IMR-90 (cell line): ENCODE measurements at regions not wholly inside any gene's neighbourhood (a gene's known extent, or its start where the extent isn't known, plus 50 kb on each side); places are given as distances from the start of the nearest gene placed in this dataset.

Source experiments
- ATAC-seq: fragments of 200-7000 bp; cut with Tn5 transposase; 2 replicates; pipeline ENCODE4 v1.9.1; 2020; ENCODE audit warnings: low read depth, mild to moderate bottlenecking, moderate library complexity
- BruUV-seq: library from RNA; stranded (reverse); fragments of 400-500 nt; replicated peaks from 2 replicates; lab custom pipeline; 2021; lab: Mats Ljungman, UMichigan
- CTCF ChIA-PET: fragments of 300-600 bp; formaldehyde crosslinking; extraction: SDS; loops from one replicate; lab custom pipeline; 2021; ENCODE audit warnings: antibody characterized with exemption; lab: Yijun Ruan, JAX
- POLR2A ChIA-PET: fragments of 300-600 bp; sonication (Branson Sonifier 250); formaldehyde crosslinking; loops from one replicate; lab custom pipeline; 2022; ENCODE audit warnings: antibody characterized with exemption; ENCODE audit not compliant: unreplicated experiment; lab: Charles Lee
- DNase-seq: peaks from one replicate; pipeline ENCODE4 v3.0.0; 2013
- H2AFZ ChIP-seq: replicated peaks from 2 replicates; pipeline ENCODE3; 2013; ENCODE audit warnings: low read length, mild to moderate bottlenecking; ENCODE audit not compliant: poor library complexity
- H2AK5ac ChIP-seq: 2 replicates; pipeline ENCODE4 v1.6.1; 2013; ENCODE audit warnings: low read depth, low read length, inconsistent platforms
- H2AK9ac ChIP-seq: replicated peaks from 2 replicates; pipeline ENCODE3; 2013; ENCODE audit warnings: mild to moderate bottlenecking, low read depth, low read length, moderate library complexity; ENCODE audit not compliant: poor library complexity
- H2BK120ac ChIP-seq: 2 replicates; pipeline ENCODE4 v1.6.1; 2013; ENCODE audit warnings: low read depth, low read length, inconsistent platforms
- H2BK15ac ChIP-seq: 3 replicates; pipeline ENCODE4 v1.6.1; 2013; ENCODE audit warnings: low read depth, low read length, inconsistent platforms
- H2BK20ac ChIP-seq: 2 replicates; pipeline ENCODE4 v1.6.1; 2013; ENCODE audit warnings: low read depth, mild to moderate bottlenecking, inconsistent platforms, low read length, moderate library complexity
- H2BK5ac ChIP-seq: 2 replicates; pipeline ENCODE4 v1.6.1; 2013; ENCODE audit warnings: mild to moderate bottlenecking, low read depth, low read length, inconsistent platforms; ENCODE audit not compliant: poor library complexity, severe bottlenecking
- H3K14ac ChIP-seq: replicated peaks from 2 replicates; pipeline ENCODE4 v1.6.1; 2013; ENCODE audit warnings: low read depth, low read length, inconsistent platforms
- H3K18ac ChIP-seq: 2 replicates; pipeline ENCODE4 v1.6.1; 2013; ENCODE audit warnings: low read depth, low read length, control low read depth
- H3K23ac ChIP-seq: 2 replicates; pipeline ENCODE4 v1.6.1; 2013; ENCODE audit warnings: low read depth, low read length, inconsistent platforms
- H3K27ac ChIP-seq: 2 replicates; pipeline ENCODE4 v1.5.1; 2013; ENCODE audit warnings: mild to moderate bottlenecking, control low read depth, low read length; ENCODE audit not compliant: insufficient read depth
- H3K27me3 ChIP-seq: 2 replicates; pipeline ENCODE4 v1.6.1; 2013; ENCODE audit warnings: low read length; ENCODE audit not compliant: control insufficient read depth, insufficient read depth
- H3K36me3 ChIP-seq: 2 replicates; pipeline ENCODE4 v1.6.1; 2013; ENCODE audit warnings: low read length, mixed read lengths; ENCODE audit not compliant: control insufficient read depth, insufficient read depth
- H3K4ac ChIP-seq: 2 replicates; pipeline ENCODE4 v1.6.1; 2013; ENCODE audit warnings: low read depth, low read length, inconsistent platforms
- H3K4me1 ChIP-seq: 2 replicates; pipeline ENCODE4 v1.6.1; 2013; ENCODE audit warnings: low read length, mixed read lengths; ENCODE audit not compliant: control insufficient read depth, insufficient read depth
- H3K4me2 ChIP-seq: 2 replicates; pipeline ENCODE4 v1.6.1; 2013; ENCODE audit warnings: low read depth, mild to moderate bottlenecking, control low read depth, low read length, moderate library complexity
- H3K4me3 ChIP-seq: 2 replicates; pipeline ENCODE4 v1.5.1; 2013; ENCODE audit warnings: low read depth, mild to moderate bottlenecking, control low read depth, low read length, moderate library complexity; ENCODE audit not compliant: insufficient read depth
- H3K56ac ChIP-seq: 2 replicates; pipeline ENCODE4 v1.6.1; 2013; ENCODE audit warnings: low read length, inconsistent platforms; ENCODE audit not compliant: insufficient read depth; ENCODE audit errors: extremely low read depth
- H3K79me1 ChIP-seq, 2 experiments: 2 replicates each; pipeline ENCODE4 v1.6.1; 2013; ENCODE audit warnings: low read length in 2 of 2, inconsistent platforms in 1 of 2, low read depth in 1 of 2
- H3K9ac ChIP-seq: 2 replicates; pipeline ENCODE4 v1.6.1; 2013; ENCODE audit warnings: low read depth, low read length, control low read depth
- H3K9me1 ChIP-seq: 2 replicates; pipeline ENCODE4 v1.6.1; 2013; ENCODE audit warnings: low read length, inconsistent platforms; ENCODE audit not compliant: insufficient read depth
- H3K9me3 ChIP-seq: 2 replicates; pipeline ENCODE4 v1.6.1; 2013; ENCODE audit warnings: low read length; ENCODE audit not compliant: control insufficient read depth, insufficient read depth
- H4K20me1 ChIP-seq: 2 replicates; pipeline ENCODE4 v1.6.1; 2013; ENCODE audit warnings: low read length, inconsistent platforms; ENCODE audit not compliant: insufficient read depth
- H4K5ac ChIP-seq: 2 replicates; pipeline ENCODE4 v1.6.1; 2013; ENCODE audit warnings: mild to moderate bottlenecking, low read depth, low read length, control low read depth
- H4K8ac ChIP-seq, 2 experiments: 2 replicates each; pipeline ENCODE4 v1.6.1; 2013; ENCODE audit warnings: low read depth in 2 of 2, low read length in 2 of 2, control low read depth in 1 of 2, inconsistent platforms in 1 of 2
- H4K91ac ChIP-seq: 2 replicates; pipeline ENCODE4 v1.6.1; 2013; ENCODE audit warnings: low read depth, low read length, inconsistent platforms; ENCODE audit not compliant: insufficient read depth
- BHLHE40 ChIP-seq: fragments of 150-350 bp; IDR thresholded peaks from 2 replicates; pipeline ENCODE4 v1.6.1; 2016; ENCODE audit warnings: mild to moderate bottlenecking, low read depth, low read length
- WGBS, 2 experiments: methylation state at CpG; one replicate each; pipeline versions ENCODE4 v1.1.5 to v1.1.7; 2013; ENCODE audit warnings: missing lambda C conversion rate in 2 of 2; ENCODE audit not compliant: insufficient read length in 1 of 2; ENCODE audit errors: extremely low coverage in 2 of 2; 5-methylcytosine and 5-hydroxymethylcytosine counted together
- dilution Hi-C: fragments of 300-500 bp; cut with HindIII; formaldehyde crosslinking; loops from one replicate; pipeline ENCODE4 v1.14.3; 2018; ENCODE audit warnings: low sequenced_read_pairs; ENCODE audit not compliant: unreplicated experiment
- in situ Hi-C: fragments of 300-500 bp; cut with MboI; formaldehyde crosslinking; loops from 3 replicates; pipeline ENCODE4 v1.14.3; 2019; ENCODE audit warnings: low sequenced_read_pairs, inconsistent platforms, mixed read lengths
- intact Hi-C: fragments of 100-400 bp; cut with micrococcal nuclease; formaldehyde crosslinking; loops from 2 replicates; pipeline ENCODE4 v1.10.0; 2022

GRCh38 chr3:109715707-109716106 lies 378.4 kb upstream of the DPPA4 start:
- ChIA-PET CTCF (no interaction called here), POLR2A (no interaction called here)
- no CpG with 5 or more reads among the region's 3 CpGs for WGBS, 2 experiments
- H3K9me3 ChIP-seq, result no peaks in the 10 kb centered on the region
- no peak for TF ChIP-seq BHLHE40
- no peak overlapping the region for H2AK5ac ChIP-seq
- H3K4me2 ChIP-seq, result no peak overlapping the region
- H3K27me3 ChIP-seq, result peaks cover 2% of the 10 kb centered on the region
- no peaks in the 10 kb centered on the region for H3K4me1 ChIP-seq
- no peak overlapping the region for H2AFZ ChIP-seq
- intact Hi-C loops, result no loop called here
- BruUV-seq, result no TSS peak
- no peaks in the 10 kb centered on the region for H3K36me3 ChIP-seq
- H3K27ac ChIP-seq, result no peak overlapping the region
- H3K9ac ChIP-seq, result no peak overlapping the region
- no peaks in the 10 kb centered on the region for H4K20me1 ChIP-seq
- no peak overlapping the region for H4K91ac ChIP-seq
- no peaks in the 10 kb centered on the region for H3K9me1 ChIP-seq
- H2BK20ac ChIP-seq, result no peak overlapping the region
- H3K18ac ChIP-seq, result no peak overlapping the region
- H2BK5ac ChIP-seq, result no peak overlapping the region
- no peaks in the 10 kb centered on the region for H3K79me1 ChIP-seq
- H3K4me3 ChIP-seq, result no peak overlapping the region
- no peak overlapping the region for H4K5ac ChIP-seq
- dilution Hi-C loops, result no loop called here
- H3K14ac ChIP-seq, result no peak overlapping the region
- no peak overlapping the region for H2AK9ac ChIP-seq
- in situ Hi-C loops, result no loop called here
- no peak overlapping the region for H4K8ac ChIP-seq
- H3K56ac ChIP-seq, result no peak overlapping the region
- H2BK120ac ChIP-seq, result no peak overlapping the region
- no peak for ATAC-seq
- no peak overlapping the region for H3K23ac ChIP-seq
- no peak overlapping the region for H2BK15ac ChIP-seq
- DNase-seq, result no peak
- no peak overlapping the region for H3K4ac ChIP-seq
